HK-2 (cell line): ENCODE measurements at regions not wholly inside any gene's neighbourhood (a gene's known extent, or its start where the extent isn't known, plus 50 kb on each side); places are given as distances from the start of the nearest gene placed in this dataset.

Experiments used
- DNase-seq: peaks from one replicate; pipeline ENCODE4 v3.0.0-alpha.2; 2018; ENCODE audit not compliant: unreplicated experiment

DNA sequence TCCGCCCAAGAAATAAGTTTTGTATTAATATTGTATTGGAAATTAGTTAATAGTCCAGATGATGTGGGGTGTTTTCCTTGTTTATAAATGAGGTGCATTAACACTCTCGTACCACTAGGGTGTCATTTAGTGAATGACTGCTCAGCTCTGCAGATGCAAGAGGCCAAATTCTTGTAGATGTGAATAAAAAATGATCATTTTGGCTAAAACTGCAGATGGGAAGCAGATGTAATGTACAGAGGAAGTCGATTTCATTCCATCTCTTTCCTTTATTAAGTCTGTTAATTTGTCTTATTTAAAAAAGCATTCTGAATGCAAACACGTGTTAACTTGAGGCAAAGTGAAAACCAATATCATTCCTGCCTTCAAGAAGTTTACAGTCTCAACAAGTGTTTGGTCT is 108.1 kb downstream of the DHX15 start:
- DNase-seq: no peak

DNA sequence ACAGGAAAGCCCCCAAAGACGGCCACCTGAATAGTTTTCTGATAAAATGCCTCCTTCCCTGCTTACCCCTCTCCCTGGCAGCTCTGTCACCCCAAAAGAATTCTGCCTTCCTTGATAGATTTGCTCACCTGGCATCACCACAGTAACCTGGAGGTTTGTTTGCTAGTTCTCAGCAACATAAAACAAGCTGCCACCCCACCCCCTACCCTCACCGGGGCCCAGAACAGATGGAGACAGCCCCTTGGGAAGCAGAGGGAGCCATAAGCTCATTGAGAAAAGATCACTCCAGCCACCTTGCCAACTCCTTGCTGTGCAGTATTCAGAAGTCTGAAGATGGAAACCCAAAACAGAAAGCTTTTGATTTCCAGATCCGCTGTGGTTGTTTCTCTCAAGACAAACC is 108.6 kb downstream of the DHX15 start:
- no peak for DNase-seq

- DNase-seq: no peak
Observed at GRCh38 chr4:24473309-24473721, 111.0 kb downstream of the DHX15 start.

DNA sequence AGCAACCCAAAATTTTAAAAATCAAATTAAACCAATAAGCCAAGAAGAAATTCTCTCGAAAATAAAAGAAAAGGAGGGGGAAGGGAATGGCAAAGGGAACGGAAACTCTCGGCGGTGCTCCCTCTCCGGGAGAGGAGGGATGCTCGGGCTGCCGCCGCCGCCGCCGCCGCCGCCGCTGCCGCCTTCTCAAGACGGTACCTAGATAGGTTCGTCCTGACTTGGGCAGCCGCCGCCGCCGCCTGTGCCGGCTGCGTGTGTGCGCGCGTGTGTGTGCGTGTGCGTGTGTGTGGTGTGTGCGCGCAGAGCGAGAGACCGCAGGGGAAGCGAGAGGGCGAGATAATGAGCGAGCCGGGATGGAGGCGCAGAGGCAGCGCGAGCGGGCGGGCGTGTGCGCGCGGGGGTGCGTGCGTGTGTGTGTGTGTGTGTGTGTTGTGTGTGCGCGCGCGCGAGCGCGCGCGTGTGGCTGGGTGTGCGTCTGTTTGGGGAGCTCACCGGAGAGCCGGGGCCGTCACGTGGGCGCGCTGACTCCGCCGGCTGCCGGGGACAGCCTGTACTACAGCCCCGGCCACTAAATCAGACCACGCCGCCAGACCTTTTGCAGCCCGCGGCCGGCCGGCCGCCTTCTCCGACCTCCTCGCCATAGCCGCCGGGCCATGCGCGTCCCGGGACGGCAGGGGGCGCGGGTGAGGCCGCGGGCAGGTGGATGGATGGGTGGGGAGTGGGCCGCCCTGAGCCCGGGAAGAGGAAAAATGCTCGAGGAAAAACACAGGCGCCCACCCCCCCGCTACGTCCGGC is 111.6 kb downstream of the DHX15 start:
- DNase-seq: peak; percentile 80

DNA sequence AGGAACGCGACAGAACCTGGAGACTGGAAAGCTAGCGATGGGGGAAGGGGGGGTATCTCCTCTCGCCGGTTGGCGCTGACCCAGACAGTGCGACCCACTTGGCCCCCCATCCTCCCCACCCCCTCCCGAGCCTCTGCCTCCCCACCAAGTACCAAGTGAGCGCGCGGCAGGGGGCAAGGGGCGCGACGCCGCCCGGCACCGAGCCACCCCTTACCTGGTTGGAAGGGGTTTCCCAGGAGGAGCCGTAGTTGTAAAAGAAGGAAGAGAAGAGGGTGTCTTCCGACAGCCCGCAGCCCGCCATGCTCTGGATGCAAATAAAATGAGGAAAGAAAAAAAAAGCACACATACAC is 112.2 kb downstream of the DHX15 start:
- DNase-seq: peak; percentile 21

GRCh38 chr4:24471486-24472160 is 112.7 kb downstream of the DHX15 start:
- DNase-seq: peak; percentile 25

DNA sequence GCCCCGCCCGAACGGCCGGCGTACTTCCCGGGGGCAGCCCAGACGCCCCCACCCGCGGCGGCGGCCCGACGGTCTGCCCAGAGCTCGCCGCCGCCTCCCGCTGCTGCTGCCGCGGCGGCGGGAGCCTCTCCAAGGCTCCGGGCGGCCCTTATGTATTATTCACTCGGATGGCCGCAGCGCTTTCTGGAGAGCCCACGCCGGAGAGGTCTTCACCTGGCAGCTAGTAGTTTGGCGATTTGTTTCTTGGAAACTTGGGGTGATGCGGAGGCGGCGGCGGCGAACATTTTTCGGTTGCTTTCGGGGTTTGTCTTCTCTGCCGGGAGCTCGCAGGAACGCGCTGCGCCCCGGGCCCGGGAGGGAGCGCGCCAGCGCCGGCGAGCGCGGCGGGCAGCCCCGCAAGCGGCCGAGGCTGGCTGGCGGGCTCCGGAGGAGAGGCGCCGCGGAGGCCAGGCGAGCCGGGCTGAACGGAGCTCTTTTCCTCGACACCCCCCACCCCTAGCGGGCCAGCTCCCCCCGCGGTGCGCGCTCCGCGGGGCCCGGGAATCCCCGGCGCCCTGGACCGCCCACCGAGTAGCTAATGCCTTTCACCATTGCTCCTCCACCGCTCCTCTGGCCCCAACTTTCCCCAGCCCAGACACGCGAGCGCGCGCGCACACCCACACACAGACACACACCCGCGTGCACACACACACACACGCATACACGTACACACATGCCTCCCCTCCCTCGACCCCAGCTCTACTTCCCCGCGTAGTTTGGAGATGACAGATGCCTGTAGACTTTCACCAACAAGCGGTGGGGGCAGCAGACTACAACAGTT is 113.5 kb downstream of the DHX15 start:
- peak; percentile 54 for DNase-seq

DNA sequence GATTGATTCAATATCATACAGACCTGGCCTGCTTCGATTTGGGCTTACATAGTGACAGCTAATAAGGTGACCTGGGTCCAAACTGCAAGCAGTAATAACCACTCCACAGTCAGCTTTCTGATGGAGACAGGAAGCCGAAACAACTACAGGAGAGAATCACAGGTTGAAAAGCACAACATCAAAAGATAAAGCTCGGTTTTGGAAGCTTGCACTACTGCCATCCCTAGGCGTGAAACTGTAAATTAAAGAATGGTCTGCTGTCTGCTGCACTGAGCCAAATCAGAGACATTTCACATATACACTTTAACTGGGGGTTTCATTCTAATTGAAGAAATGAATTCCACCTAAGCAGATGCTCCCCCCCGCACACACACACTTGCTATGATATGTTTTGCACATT is 116.3 kb downstream of the DHX15 start:
- DNase-seq: no peak

DNA sequence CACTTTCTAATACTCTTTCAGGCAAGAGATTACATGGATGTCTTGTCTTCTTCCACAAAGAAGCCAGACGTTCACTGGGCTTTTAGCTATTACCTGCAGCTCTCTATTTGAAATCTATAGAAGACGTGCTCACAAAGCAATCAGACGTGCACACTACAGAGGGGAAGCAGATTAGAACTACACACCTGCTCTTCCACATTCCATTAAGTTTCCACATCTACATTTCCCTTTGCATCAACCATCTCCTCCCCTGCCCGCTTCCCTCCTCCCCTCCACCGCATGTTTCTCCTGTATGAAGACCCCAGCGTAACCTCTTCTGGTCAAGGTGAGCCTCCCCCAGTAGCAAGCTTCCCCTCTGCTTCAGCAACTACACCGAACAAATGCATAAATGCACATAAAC is 119.8 kb downstream of the DHX15 start:
- DNase-seq: no peak

GRCh38 chr4:24456431-24456830 is 127.9 kb downstream of the DHX15 start:
- DNase-seq: no peak

GRCh38 chr4:24453951-24454350 is 130.4 kb downstream of the DHX15 start:
- no peak for DNase-seq

DNA sequence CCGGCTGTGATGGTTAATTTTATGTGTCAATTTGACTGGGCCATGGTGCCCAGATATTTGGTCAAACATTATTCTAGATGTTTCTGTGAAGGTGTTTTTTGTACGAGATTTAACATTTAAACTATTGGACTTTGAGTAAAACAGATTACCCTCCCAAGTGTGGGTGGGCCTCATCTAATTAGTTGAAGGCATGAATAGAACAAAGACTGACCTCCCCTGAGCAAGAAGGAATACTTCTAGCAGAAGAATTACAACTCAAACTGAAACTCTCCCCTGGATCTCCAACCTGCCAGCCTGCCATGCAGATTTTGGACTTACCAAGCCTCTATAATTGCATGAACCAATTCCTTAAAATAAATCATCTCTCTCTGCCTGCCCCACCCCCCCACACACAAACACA is 132.5 kb downstream of the DHX15 start:
- no peak for DNase-seq

- no peak for DNase-seq
Observed at GRCh38 chr4:24443200-24443599, 141.2 kb downstream of the DHX15 start.

- no peak for DNase-seq
Observed at GRCh38 chr4:24440765-24441164, 143.6 kb downstream of the DHX15 start.

DNA sequence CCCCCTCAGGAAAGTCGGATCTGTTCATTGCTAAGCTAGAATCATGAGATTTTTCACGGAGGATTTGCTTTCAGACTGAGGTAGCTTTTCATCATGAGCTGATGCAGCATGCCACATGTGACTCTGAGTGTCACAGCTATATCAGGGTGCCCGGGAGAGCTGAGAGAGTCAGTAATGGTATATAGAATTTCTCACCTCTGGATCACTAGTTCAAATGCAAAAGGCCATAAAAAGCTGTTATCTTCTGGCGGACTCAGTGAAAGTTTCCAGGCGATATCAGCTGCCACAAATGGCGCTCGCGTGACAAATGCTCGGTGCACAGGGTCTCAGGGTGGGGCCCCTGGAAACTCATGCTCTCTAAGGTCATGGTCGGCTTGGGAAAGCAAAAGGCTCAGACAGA is 150.1 kb downstream of the DHX15 start:
- no peak for DNase-seq

GRCh38 chr4:24433515-24434214 is 150.7 kb downstream of the DHX15 start:
- DNase-seq: no peak

- no peak for DNase-seq
Observed at GRCh38 chr4:24428850-24429249, 155.5 kb downstream of the DHX15 start.

DNA sequence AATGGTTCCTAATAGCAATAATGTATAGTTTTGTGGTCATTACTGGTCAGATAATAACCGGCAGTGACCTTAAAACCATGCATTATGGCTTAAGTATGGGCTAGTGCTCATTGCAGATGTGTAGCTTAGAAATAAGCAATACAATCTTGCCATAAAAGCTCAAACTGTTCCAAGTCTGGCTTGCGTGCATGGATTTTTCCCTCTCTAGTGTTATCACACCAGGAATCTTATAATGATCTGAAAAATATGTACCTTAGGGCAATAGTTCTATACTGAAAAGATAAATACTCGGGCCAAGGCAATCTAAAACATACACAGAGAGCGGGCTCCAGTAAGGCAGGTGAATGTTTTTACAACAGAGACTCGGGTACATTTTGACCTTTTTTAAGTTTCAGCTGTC is 157.8 kb downstream of the DHX15 start:
- DNase-seq: no peak

DNA sequence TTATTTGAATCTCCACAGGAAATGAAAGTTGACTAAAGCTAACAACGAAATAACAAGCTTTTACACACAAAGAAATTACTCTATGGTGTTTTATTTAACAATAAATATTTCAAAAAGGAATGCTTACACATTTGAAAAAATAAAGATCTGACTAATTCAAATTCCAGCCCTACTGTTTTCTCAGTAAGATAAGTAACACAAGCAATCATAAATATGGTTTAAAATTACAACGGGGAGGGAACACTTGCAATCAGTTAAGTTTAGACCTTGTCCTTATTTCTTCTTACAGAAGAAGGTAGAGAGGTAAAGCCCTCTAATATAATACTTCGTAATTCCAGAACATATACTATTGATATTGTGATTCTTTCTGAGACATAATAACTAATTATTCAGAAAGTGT is 158.5 kb downstream of the DHX15 start:
- DNase-seq: no peak

- DNase-seq: no peak
Observed at GRCh38 chr4:24423670-24424069, 160.7 kb downstream of the DHX15 start.

GRCh38 chr4:24422644-24423043 is 161.7 kb downstream of the DHX15 start:
- DNase-seq: no peak
